KBM-7 (cell line): ENCODE measurements at regions not wholly inside any gene's neighbourhood (a gene's known extent, or its start where the extent isn't known, plus 50 kb on each side); places are given as distances from the start of the nearest gene placed in this dataset.

Experiments
- DNase-seq: peaks from one replicate; pipeline ENCODE4 v3.0.0-alpha.2; 2015
- in situ Hi-C: fragments of 300-500 bp; cut with MboI; formaldehyde crosslinking; loops from 2 replicates; pipeline ENCODE4 v1.14.3; 2020; ENCODE audit warnings: low sequenced_read_pairs, low pct_unique_long_range_greater_than_20kb, mixed read lengths

GRCh38 chr4:54940996-54941865 is 184.2 kb downstream of the KDR start:
- no peak for DNase-seq
- in situ Hi-C loops, result no loop called here

- in situ Hi-C loops, result no loop called here
These were observed 187.9 kb downstream of the KDR start for GRCh38 chr4:54937501-54937900.

GRCh38 chr4:54933579-54933978 is 191.8 kb downstream of the KDR start:
- in situ Hi-C loops, result no loop called here
- DNase-seq, result no peak

More at GRCh38 chr4:54937501-54937900, 187.9 kb downstream of the KDR start:
- peak; percentile 68 for DNase-seq

- no peak for DNase-seq
- in situ Hi-C loops, result no loop called here
These were observed 195.2 kb downstream of the KDR start for GRCh38 chr4:54930226-54930625.

- no peak for DNase-seq
- in situ Hi-C loops, result no loop called here
These were observed 195.9 kb downstream of the KDR start for GRCh38 chr4:54929459-54929858.

- in situ Hi-C loops, result no loop called here
- DNase-seq, result no peak
These were observed 200.5 kb downstream of the KDR start for GRCh38 chr4:54924891-54925290.

GRCh38 chr4:54915276-54915675 is 210.1 kb downstream of the KDR start:
- no peak for DNase-seq
- in situ Hi-C loops, result no loop called here

- in situ Hi-C loops, result no loop called here
- DNase-seq, result no peak
These were observed 210.6 kb downstream of the KDR start for GRCh38 chr4:54914781-54915180.

- DNase-seq, result no peak
- in situ Hi-C loops, result no loop called here
These were observed 211.5 kb downstream of the KDR start for GRCh38 chr4:54913751-54914526.

- in situ Hi-C loops, result no loop called here
These were observed 213.2 kb downstream of the KDR start for GRCh38 chr4:54912155-54912554.

GRCh38 chr4:54909961-54910360 is 215.4 kb downstream of the KDR start:
- in situ Hi-C loops, result no loop called here
- peak; percentile 11 for DNase-seq

More at GRCh38 chr4:54912155-54912554, 213.2 kb downstream of the KDR start:
- DNase-seq, result no peak

- in situ Hi-C loops, result no loop called here
- DNase-seq, result no peak
These were observed 216.6 kb downstream of the KDR start for GRCh38 chr4:54908763-54909162.

GRCh38 chr4:54904953-54905352 is 220.4 kb downstream of the KDR start:
- in situ Hi-C loops, result no loop called here
- DNase-seq, result no peak

- in situ Hi-C loops, result no loop called here
- DNase-seq, result no peak
These were observed 222.4 kb downstream of the KDR start for GRCh38 chr4:54902976-54903375.

- no peak for DNase-seq
- in situ Hi-C loops, result no loop called here
These were observed 223.1 kb downstream of the KDR start for GRCh38 chr4:54902271-54902670.

- in situ Hi-C loops, result no loop called here
- DNase-seq, result no peak
These were observed 224.2 kb downstream of the KDR start for GRCh38 chr4:54901202-54901601.

GRCh38 chr4:54898656-54899340 is 226.6 kb downstream of the KDR start:
- in situ Hi-C loops, result no loop called here
- no peak for DNase-seq

GRCh38 chr4:54898056-54898562 is 227.3 kb downstream of the KDR start:
- no peak for DNase-seq
- in situ Hi-C loops, result no loop called here

- in situ Hi-C loops, result no loop called here
- no peak for DNase-seq
These were observed 227.8 kb downstream of the KDR start for GRCh38 chr4:54897590-54897989.

- in situ Hi-C loops, result no loop called here
- no peak for DNase-seq
These were observed 224.9 kb downstream of the KIT start for GRCh38 chr4:54882616-54883015.
